Progenitor cell of endocrine pancreas (in vitro differentiated cells): ENCODE measurements at regions not wholly inside any gene's neighbourhood (a gene's known extent, or its start where the extent isn't known, plus 50 kb on each side); places are given as distances from the start of the nearest gene placed in this dataset.
A peak's percentile ranks its signal among the peaks of the same experiment; 100 is the strongest.

ENCODE experiments used
- DNase-seq: peaks from one replicate; pipeline ENCODE4 v3.0.0; 2021; ENCODE audit warnings: low spot score; ENCODE audit not compliant: unreplicated experiment
- H3K27ac Mint-ChIP-seq: 2 replicates; pipeline ENCODE4 v1.8.0; 2021; ENCODE audit warnings: mild to moderate bottlenecking, moderate library complexity, mixed read lengths
- H3K27me3 Mint-ChIP-seq: 2 replicates; pipeline ENCODE4 v1.8.0; 2021; ENCODE audit warnings: mixed read lengths
- H3K36me3 Mint-ChIP-seq: 2 replicates; pipeline ENCODE4 v1.8.0; 2022; ENCODE audit warnings: mixed read lengths; ENCODE audit not compliant: insufficient read depth
- H3K4me1 Mint-ChIP-seq: 2 replicates; pipeline ENCODE4 v1.8.0; 2021; ENCODE audit warnings: low read depth, mixed read lengths
- H3K4me3 Mint-ChIP-seq: 2 replicates; pipeline ENCODE4 v1.8.0; 2021; ENCODE audit warnings: low read depth, mild to moderate bottlenecking, moderate library complexity, mixed read lengths
- H3K9me3 Mint-ChIP-seq: 2 replicates; pipeline ENCODE4 v1.8.0; 2021; ENCODE audit warnings: low read depth, mixed read lengths
- TF ChIP-seq, protein P1 (sequence below): fragments of 200-600 bp; sonication (generic); IDR thresholded peaks from one replicate; pipeline ENCODE4 v1.5.0; 2021; ENCODE audit warnings: antibody characterized with exemption, mild to moderate bottlenecking; ENCODE audit not compliant: unreplicated experiment

DNA sequence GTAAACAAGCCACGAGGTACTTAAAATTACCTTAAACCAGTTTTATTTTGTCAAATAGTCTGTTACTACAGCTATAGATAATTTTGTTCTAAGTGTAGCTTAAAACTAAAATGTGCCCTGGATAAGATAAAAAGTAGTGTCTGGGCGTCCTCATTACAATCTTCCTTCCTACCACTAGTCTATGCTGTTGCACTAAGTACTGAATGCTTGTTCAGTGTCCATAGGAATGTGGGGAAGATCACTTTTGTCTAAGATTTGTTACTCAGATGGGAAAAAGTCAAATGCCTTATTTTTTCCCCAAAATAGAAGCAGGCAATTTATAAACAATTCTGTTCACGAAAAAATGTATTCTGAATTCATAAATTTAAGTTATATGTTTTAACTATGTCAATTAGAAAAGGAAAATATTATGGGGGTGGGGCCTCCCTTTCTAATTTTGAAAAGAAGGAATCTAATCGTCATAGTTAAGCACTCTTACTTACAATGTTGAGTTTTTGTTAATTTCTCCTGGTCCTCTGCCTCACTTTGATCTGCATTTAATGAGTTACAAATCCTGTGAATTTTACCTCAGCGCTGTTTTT lies 140.4 kb upstream of the VRK2 start:
- TF ChIP-seq, protein P1, sequence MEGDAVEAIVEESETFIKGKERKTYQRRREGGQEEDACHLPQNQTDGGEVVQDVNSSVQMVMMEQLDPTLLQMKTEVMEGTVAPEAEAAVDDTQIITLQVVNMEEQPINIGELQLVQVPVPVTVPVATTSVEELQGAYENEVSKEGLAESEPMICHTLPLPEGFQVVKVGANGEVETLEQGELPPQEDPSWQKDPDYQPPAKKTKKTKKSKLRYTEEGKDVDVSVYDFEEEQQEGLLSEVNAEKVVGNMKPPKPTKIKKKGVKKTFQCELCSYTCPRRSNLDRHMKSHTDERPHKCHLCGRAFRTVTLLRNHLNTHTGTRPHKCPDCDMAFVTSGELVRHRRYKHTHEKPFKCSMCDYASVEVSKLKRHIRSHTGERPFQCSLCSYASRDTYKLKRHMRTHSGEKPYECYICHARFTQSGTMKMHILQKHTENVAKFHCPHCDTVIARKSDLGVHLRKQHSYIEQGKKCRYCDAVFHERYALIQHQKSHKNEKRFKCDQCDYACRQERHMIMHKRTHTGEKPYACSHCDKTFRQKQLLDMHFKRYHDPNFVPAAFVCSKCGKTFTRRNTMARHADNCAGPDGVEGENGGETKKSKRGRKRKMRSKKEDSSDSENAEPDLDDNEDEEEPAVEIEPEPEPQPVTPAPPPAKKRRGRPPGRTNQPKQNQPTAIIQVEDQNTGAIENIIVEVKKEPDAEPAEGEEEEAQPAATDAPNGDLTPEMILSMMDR, result peak; percentile 77
- H3K4me1 Mint-ChIP-seq, result no peaks in the 10 kb centered on the region
- no peaks in the 10 kb centered on the region for H3K9me3 Mint-ChIP-seq
- H3K4me3 Mint-ChIP-seq, result no peak overlapping the region
- H3K27ac Mint-ChIP-seq, result no peak overlapping the region
- no peaks in the 10 kb centered on the region for H3K36me3 Mint-ChIP-seq
- H3K27me3 Mint-ChIP-seq, result no peaks in the 10 kb centered on the region
- no peak for DNase-seq

- no peak overlapping the region for H3K27ac Mint-ChIP-seq
- no peak overlapping the region for H3K4me3 Mint-ChIP-seq
- no peaks in the 10 kb centered on the region for H3K36me3 Mint-ChIP-seq
- H3K4me1 Mint-ChIP-seq, result no peaks in the 10 kb centered on the region
- TF ChIP-seq, protein P1, result no peak
- DNase-seq, result no peak
- no peaks in the 10 kb centered on the region for H3K9me3 Mint-ChIP-seq
- H3K27me3 Mint-ChIP-seq, result no peaks in the 10 kb centered on the region
These were observed 139.2 kb upstream of the VRK2 start for GRCh38 chr2:57907411-57907810.

DNA sequence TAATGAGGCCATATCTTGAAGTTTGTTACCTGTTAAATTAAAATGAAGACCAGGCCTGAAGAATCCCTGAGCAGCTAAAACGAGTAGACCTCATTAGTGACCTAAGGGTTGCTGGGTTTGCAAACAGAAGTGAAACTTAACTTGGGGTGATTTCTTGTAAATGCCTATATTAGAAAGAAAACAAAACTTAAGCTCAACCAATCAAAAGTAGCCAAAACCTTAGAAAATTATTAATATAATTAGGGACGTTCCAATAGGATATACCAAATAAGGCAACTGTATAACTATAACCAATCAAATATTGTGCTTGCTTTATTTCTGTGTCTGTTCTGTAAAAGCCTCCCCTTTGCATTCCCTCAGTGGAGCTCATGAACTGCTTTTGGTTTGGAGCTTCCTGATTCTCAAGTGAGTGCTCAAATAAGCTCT lies 137.9 kb upstream of the VRK2 start:
- Mint-ChIP-seq H3K4me1 (no peaks in the 10 kb centered on the region), H3K9me3 (no peaks in the 10 kb centered on the region), H3K4me3 (no peak overlapping the region), H3K27ac (no peak overlapping the region), H3K27me3 (no peaks in the 10 kb centered on the region), H3K36me3 (no peaks in the 10 kb centered on the region)
- TF ChIP-seq, protein P1, result no peak
- no peak for DNase-seq

DNA sequence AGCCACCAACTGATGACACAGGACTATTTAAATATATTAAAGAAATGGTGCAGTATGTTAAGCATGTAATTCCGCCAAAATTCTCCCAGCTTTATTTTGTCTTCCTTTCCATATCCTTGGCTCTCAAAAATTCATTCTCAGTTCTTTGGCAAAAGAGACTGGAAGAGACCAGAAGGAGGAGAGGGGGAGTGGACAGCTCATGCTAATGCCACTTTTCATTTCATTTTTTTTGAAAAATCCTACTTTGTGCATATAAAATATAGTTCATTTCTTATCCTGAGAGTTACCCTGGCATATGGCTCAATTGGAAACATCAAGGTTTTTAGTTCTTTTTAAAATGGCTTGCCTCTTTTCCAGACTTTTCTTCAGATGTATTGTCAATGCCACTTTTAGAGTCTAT lies 128.5 kb upstream of the VRK2 start:
- Mint-ChIP-seq H3K9me3 (no peaks in the 10 kb centered on the region), H3K4me1 (no peaks in the 10 kb centered on the region), H3K36me3 (no peaks in the 10 kb centered on the region), H3K27me3 (no peaks in the 10 kb centered on the region), H3K4me3 (no peak overlapping the region), H3K27ac (no peak overlapping the region)
- DNase-seq, result no peak
- TF ChIP-seq, protein P1, result no peak

DNA sequence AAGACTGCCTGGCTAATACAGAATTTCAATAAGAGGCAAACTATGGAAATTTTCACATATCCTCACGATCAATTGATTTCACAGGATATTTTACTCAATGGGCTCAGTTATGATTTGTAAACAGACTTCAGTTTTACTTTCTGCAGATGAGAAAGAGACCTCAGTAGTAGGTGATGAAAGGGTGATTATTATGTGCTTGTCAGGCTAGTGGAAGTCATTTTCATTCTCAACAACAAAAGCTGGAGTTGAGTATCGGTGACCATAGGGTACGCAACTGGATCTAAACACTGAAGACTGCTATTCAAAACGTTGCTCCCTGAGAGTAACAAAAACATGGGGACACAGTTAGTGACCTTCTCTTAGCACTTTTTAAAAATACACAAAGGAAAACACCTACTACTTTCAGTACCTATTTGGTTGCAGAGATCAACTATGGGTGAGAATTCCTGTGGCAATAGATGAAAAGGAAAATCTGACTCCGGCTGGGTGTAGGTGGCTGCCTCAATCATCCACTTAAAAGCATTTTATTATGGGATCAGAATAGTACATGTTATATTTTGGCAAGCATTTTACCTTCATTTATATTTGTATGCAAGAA lies 126.2 kb upstream of the VRK2 start:
- no peak for DNase-seq
- Mint-ChIP-seq H3K4me3 (no peak overlapping the region), H3K36me3 (no peaks in the 10 kb centered on the region), H3K4me1 (no peaks in the 10 kb centered on the region), H3K27ac (no peak overlapping the region), H3K27me3 (no peaks in the 10 kb centered on the region), H3K9me3 (no peaks in the 10 kb centered on the region)
- TF ChIP-seq, protein P1, result no peak
